Activated naive CD4-positive, alpha-beta T cell treated with Interleukin-2 at 50 U/mL for 16 hours (primary cell): ENCODE measurements at regions not wholly inside any gene's neighbourhood (a gene's known extent, or its start where the extent isn't known, plus 50 kb on each side); places are given as distances from the start of the nearest gene placed in this dataset.
A peak's percentile ranks its signal among the peaks of the same experiment; 100 is the strongest.
"Not testable (repeated sequence)": the region's sequence is repeated elsewhere in the genome, so short reads cannot be mapped to it uniquely, and the experiment has no call there.

Source experiments
- DNase-seq: peaks from one replicate; pipeline ENCODE4 v3.0.0-alpha.2; 2020

- no peak for DNase-seq
Measured at GRCh38 chr9:104980039-104980654, 52.2 kb upstream of the ABCA1 start.

DNA sequence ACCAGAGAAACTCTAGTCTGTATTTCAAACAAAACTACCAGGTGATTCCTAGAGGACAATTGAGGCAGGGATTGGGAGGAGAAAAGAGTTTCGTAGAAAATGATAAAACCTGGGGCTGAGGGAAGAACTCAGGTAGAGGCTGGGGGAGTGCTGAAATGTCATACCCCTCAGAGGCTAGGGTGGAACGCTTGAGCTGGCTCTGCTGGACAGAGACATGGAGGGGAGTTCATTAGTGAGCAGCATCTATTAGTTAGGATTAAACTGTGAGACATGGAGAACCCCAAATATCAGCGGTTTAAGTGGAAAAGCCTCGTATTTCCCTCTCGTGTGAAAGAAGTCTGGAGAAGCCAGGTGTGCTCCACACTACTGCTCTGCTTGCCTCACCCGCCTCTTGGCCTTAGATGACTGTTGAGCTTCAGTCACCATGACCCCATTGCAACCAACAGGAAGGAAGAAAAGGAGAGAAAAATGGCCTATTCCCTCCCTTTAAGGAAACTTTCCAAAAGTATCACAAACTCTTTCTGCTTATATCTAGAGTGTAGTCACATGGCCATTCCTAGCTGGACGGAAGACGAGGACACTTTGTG, 53.7 kb upstream of the ABCA1 start:
- DNase-seq = no peak

- no peak for DNase-seq
Measured at GRCh38 chr9:104982543-104982942, 54.6 kb upstream of the ABCA1 start.

- no peak for DNase-seq
Measured at GRCh38 chr9:104983491-104983890, 55.5 kb upstream of the ABCA1 start.

DNA sequence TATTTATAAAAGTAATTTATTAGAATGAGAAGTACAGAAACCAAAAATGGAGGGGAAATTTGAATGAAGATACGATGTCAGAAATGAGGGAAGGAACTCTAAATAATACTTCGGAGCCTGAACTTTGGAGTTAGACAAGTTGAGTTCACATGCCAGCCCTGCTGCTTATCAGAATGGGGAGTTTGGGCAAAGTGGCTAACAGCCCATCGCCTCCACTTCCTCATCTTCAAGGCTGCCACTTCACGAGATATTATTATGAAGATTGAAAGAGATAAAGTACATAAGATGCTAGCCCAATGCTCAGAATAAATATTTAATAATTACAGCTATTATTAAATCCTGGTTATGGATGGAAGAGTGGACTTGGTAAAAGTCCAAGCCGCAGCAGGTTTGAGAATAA, 56.2 kb upstream of the ABCA1 start:
- DNase-seq = no peak

GRCh38 chr9:104984542-104984941, 56.6 kb upstream of the ABCA1 start:
- DNase-seq = no peak

DNA sequence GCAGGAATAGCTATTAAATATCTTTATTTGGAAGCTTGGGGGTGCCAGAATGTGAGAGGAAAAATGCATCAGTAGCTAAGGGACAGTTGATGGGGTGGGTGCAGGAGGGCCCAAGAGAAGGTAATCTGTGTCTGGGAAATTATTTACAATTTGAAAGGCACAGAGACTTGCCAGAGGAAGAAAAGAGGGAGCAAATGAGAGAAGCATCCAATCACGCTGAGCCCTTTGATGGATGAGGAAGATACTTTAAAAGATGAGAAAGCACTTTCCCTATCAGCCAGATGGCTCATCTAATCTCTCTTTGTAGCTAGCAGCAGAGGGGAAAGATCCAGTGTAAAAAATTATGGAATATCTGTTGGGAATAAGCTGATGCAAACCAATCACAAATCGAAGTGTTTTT, 57.0 kb upstream of the ABCA1 start:
- no peak for DNase-seq

GRCh38 chr9:104986096-104986495, 58.1 kb upstream of the ABCA1 start:
- DNase-seq = no peak

GRCh38 chr9:104987743-104988142, 59.8 kb upstream of the ABCA1 start:
- DNase-seq = no peak

DNA sequence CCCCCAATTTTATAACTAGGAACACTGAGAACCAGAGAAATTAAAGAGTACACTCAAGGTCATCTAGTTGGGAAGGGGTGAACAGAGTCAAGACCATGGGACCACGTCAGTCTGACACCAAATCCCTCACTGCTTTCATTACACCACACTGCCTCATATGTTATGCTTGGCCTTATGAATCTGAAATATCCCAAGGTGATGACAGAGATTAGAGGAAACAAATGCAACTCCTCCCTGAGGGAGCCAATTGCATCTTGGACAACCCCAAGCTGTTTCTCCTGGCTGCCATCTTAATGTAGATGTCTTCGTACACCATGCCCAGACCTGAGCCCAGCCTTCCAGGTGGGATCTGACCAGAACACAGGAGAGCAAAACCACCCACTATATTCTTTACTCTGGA, 60.6 kb upstream of the ABCA1 start:
- no peak for DNase-seq

GRCh38 chr9:104991144-104991953, 63.4 kb upstream of the ABCA1 start:
- DNase-seq = peak; percentile 84

DNA sequence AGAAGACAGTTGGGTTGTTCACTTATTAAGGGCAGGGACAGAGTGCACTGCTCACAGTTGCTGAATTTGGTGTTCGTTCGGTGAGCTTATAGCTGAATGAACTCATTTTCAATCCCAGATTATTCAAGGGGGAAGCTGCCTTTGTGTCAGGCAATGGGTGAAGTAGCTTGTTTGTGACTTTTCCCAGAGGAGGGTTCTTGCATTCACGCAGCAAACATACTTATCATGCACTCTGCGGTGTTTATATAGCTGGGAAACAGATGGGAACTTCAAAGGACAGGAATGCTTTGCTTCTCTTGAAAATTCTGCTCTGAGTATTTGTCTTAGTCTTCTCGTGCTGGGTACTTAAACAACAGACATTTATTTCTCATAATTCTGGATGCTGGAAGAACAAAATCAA, 64.7 kb upstream of the ABCA1 start:
- no peak for DNase-seq

DNA sequence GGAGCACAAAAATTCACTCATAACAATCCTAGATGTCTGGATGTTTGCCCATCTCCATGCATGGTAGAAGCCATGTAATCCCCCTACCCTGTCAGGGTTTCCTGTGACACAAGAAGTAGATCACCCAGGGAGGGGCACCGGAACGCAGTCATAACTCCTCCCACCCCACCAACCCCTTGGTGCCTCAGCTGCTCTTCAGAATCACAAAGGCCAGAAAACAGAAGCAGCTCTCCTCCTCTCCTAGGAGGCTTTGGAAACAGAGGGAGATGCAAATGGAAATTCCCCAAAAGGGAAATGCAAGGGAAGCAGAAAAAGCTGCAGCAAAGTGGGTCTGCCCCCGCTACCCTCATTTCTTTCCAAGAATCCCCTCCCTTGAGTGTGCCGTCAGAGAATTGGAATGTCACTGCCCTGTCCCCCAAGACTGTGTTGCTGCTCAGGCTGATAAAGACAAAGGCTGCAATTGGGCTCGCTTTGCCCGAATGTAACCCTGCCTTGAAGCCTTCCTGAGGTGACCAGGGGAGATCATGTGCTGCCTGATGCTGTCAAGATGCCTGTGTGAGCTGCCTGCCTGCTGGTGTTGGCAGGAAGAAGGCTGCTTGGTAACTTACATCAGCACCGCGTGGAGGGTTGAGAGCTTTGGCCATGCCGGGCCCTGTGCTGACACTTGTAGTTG, 65.5 kb upstream of the ABCA1 start:
- no peak for DNase-seq

- DNase-seq = no peak
Measured at GRCh38 chr9:104997536-104997935, 69.6 kb upstream of the ABCA1 start.

DNA sequence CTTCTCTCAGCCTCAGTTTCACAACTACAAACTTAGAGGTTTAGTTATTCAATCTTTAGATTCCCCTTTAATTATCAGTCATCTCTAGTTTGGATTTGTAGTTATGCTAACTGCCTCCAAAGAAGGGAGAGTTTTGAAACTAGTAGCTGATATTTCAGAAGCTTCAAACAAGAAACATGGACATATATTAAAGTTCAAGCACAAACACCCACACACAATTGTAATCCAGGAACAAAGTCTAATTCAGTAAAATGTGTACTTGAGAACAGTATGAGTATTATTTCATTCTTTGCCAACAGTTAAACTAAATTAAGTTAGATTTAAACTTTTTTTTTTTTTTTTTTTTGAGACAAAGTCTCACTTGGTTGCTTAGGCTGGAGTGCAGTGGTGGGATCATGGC, 71.2 kb upstream of the ABCA1 start:
- DNase-seq = no peak

DNA sequence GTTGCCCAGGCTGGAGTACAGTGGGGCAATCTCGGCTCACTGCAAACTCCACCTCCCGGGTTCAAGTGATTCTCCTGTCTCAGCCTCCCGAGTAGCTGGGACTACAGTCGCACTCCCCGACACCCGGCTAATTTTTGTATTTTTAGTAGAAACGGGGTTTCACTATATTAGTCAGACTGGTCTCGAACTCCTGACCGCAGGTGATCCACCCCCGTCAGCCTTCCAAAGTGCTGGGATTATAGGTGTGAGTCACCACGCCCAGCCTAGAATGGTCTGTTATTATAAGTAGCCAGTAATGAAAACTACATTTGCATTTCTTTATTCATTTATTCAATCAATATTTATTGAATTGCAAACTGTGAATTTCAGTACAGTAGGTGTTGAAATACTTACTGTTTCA, 72.6 kb upstream of the ABCA1 start:
- not testable (repeated sequence) for DNase-seq

DNA sequence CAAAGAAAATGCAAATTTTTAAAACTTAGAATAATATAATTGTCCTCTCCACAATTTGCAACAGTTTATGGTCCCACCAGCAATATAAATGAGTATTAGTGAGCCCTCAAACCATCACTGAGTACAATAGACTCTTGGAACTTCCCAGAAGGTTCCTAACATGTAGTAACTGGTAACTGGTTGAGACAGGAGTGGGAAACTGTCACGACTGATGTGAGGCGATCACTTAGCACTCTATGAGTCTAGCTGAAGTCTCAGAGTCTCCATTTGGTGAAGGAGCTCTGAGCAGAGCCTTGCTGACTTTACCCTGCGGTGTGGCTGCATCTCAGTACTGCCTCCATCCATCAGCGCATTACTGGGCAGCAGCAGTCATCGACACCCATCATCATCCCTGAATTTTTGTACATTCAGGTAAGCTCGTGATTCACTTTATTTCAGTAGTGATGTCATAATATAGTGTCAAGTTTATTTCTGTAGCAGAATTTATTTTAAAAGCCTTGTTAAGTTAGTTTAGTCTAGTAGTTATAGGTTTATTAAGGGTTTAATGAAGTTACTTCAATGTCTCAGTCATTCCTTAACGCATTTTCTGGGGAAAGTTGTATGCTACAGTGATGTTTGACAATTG, 76.6 kb upstream of the ABCA1 start:
- no peak for DNase-seq

DNA sequence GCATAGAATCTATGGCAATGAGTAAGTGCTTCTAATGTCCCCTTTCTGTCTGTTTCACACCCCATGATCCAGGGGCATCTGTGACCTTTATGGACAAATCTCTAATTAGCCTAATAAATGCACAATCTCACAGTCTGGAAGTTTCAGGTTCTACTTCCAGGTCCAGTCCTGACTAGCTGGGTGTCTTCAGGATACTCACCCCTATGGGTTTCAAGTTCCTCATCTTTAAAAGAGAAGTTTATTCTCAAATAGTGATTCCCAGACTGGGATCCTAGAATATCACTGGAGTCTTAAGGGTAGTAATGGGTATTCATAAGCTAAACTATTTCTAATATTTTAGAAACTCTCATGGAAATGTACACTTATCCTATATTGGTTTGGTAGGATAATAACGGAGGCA, 77.2 kb upstream of the ABCA1 start:
- DNase-seq = no peak

DNA sequence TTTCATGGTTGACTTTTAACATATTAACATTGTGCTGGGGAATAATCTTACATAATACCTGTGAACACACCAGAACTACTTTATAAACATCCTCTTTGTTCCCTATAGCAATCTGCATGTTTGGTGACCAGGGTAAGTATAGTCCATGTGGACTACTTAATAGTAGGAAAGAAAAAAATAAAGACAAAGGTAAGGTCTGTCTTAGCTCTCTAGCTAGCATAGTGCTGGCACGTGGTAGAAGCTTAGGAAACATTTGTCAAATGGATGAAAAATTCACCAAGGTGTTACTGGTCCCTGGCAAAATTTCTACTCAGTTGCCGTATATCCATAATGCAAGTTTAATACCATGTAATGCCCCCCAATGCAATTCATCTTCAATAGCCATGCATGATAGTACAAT, 78.6 kb upstream of the ABCA1 start:
- no peak for DNase-seq

DNA sequence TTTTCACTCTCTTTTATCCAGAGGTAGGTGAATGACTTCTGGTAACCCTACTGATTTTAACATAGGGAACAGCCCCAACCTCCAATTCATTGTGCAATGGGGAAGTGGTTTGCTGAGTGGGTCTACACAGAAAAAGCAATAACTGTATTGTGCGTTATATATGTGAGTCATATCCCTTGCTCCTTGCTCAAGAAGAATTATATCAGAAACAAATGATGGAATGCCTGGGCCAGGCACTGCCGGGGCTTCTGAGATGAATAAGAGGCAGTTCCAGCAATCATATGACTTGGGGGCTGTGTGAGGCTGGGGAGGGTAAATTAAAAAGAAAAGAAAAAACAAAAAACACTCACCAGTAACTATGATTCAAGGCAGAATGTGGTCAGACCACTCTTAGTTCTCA, 79.2 kb upstream of the ABCA1 start:
- no peak for DNase-seq

DNA sequence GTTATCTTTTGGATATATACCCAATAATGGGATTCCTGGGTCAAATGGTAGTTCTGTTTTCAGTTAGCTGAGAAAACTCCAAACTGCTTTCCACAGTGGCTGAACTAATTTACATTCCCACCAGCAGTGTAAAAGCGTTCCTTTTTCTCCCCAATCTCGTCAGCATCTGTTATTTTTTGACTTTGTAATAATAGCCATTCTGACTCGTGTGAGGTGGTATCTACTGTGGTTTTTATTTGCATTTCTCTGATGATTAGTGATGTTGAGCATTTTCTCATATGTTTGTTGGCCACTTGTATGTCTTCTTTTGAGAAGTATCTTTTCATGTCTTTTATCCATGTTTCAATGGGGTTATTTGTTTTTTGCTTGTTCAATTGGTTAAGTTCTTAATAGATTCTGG, 82.1 kb upstream of the ABCA1 start:
- not testable (repeated sequence) for DNase-seq

- DNase-seq = no peak
Measured at GRCh38 chr9:105021917-105022316, 94.0 kb upstream of the ABCA1 start.

GRCh38 chr9:105022545-105022944, 94.6 kb upstream of the ABCA1 start:
- not testable (repeated sequence) for DNase-seq
